Thyroid gland (tissue), 4 donors: ENCODE measurements at regions not wholly inside any gene's neighbourhood (a gene's known extent, or its start where the extent isn't known, plus 50 kb on each side); places are given as distances from the start of the nearest gene placed in this dataset.

Source experiments
- CTCF ChIP-seq, 6 experiments: fragments of 200-600 bp in 3 of 6; fragments of 450-650 bp in 3 of 6; sonication (generic) in 3 of 6; IDR thresholded peaks; one replicate each; pipeline ENCODE4 v1.5.1; 2016 to 2019; ENCODE audit warnings: antibody characterized with exemption in 6 of 6, mild to moderate bottlenecking in 2 of 6, inconsistent platforms in 1 of 6, moderate library complexity in 1 of 6
- POLR2A ChIP-seq, 2 donors: fragments of 450-650 bp; IDR thresholded peaks; one replicate each; pipeline ENCODE4 v1.6.1; 2017; ENCODE audit warnings: antibody characterized with exemption in 2 of 2, mild to moderate bottlenecking in 2 of 2, moderate library complexity in 1 of 2

GRCh38 chr4:19346636-19347035 lies 905.1 kb upstream of the SLIT2 start:
- TF ChIP-seq CTCF (IDR thresholded peaks at IDR 0.05) (no peak), POLR2A (IDR thresholded peaks at IDR 0.05) (no peak)
